Putamen (tissue), 1 donor: ENCODE measurements at regions not wholly inside any gene's neighbourhood (a gene's known extent, or its start where the extent isn't known, plus 50 kb on each side); places are given as distances from the start of the nearest gene placed in this dataset.

Experiments
- DNase-seq: peaks from one replicate; pipeline ENCODE4 v3.0.0-alpha.2; 2016; ENCODE audit warnings: low spot score

DNA sequence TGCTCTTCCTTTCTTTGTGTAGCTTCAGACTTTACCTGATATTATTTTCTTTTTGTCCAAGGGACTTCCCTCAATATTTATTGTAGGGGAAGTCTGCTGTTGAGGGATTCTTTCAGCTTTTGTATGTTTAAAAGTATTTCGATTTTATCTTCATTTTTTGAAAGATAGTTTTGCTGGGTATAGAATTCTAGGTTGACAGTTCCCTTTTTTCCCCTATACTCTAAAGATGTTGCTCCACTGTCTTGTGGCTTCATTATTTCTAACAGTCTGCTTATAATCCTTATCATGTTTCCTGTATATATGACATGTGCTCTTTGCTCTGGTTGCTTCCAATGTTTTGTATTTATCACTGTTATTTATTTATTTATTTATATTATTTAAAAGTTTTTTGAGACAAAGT is 57.3 kb downstream of the CYTL1 start:
- no peak for DNase-seq

DNA sequence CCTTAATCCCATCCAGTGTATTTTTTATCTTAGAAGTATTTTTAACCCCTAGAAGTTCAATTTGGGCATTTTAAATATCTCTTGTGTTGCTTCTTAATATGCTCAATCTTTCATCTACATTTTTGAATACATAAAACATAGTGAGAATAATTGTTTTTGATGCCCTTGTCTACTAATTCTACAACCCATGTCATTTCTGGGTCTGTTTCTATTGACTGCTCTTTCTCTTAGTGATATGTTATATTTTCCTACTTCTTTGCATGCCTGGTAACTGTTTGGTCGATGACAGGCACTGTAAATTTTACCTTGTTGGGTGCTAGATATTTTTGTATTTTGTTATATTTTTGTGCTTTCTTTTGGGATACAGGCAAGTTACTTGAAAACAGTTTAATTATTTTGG is 56.3 kb downstream of the CYTL1 start:
- no peak for DNase-seq
